Transverse colon (tissue), 4 donors: ENCODE measurements at regions not wholly inside any gene's neighbourhood (a gene's known extent, or its start where the extent isn't known, plus 50 kb on each side); places are given as distances from the start of the nearest gene placed in this dataset.
A peak's percentile ranks its signal among the peaks of the same experiment; 100 is the strongest.
"Not testable (repeated sequence)": the region's sequence is repeated elsewhere in the genome, so short reads cannot be mapped to it uniquely, and the experiment has no call there.

Experiments
- DNase-seq: peaks from one replicate; pipeline ENCODE4 v3.0.0-alpha.2; 2019
- H3K27ac ChIP-seq, 4 donors: fragments of 200-600 bp; sonication (generic); 2 replicates each; pipeline ENCODE4 v1.5.1; 2016 to 2018; ENCODE audit warnings: inconsistent platforms in 4 of 4
- H3K27me3 ChIP-seq: fragments of 200-600 bp; sonication (generic); 2 replicates; pipeline ENCODE4 v1.5.1; 2017; ENCODE audit warnings: inconsistent platforms
- H3K36me3 ChIP-seq, 4 donors: fragments of 200-600 bp; sonication (generic); 2 replicates each; pipeline ENCODE4 v1.5.1; 2017 to 2019; ENCODE audit warnings: inconsistent platforms in 4 of 4
- H3K4me1 ChIP-seq, 4 donors: fragments of 200-600 bp; sonication (generic); 2 replicates each; pipeline ENCODE4 v1.5.1; 2017 to 2020; ENCODE audit warnings: inconsistent platforms in 4 of 4
- H3K4me3 ChIP-seq, 4 donors: fragments of 200-600 bp; sonication (generic); 1 replicate in 1 of 4; 2 replicates in 3 of 4; pipeline versions ENCODE4 v1.5.1 to v1.6.1; 2017 to 2019; ENCODE audit warnings: inconsistent platforms in 4 of 4
- H3K9me3 ChIP-seq, 2 donors: fragments of 200-600 bp; sonication (generic); 2 replicates each; pipeline ENCODE4 v1.5.1; 2017 to 2019; ENCODE audit warnings: inconsistent platforms in 2 of 2
- CTCF ChIP-seq, 5 experiments: fragments of 200-600 bp in 3 of 5; fragments of 450-650 bp in 2 of 5; sonication (generic) in 3 of 5; IDR thresholded peaks; 1 replicate in 2 of 5; 2 replicates in 3 of 5; pipeline ENCODE4 v1.5.1; 2016 to 2017; ENCODE audit warnings: antibody characterized with exemption in 5 of 5, inconsistent platforms in 3 of 5, mild to moderate bottlenecking in 2 of 5, moderate library complexity in 1 of 5
- EP300 ChIP-seq: sonication (generic); formaldehyde crosslinking; IDR thresholded peaks from one replicate; pipeline ENCODE4 v1.6.1; 2017; ENCODE audit warnings: antibody characterized with exemption, low read depth
- POLR2A ChIP-seq: fragments of 450-650 bp; IDR thresholded peaks from one replicate; pipeline ENCODE4 v1.6.1; 2016; ENCODE audit warnings: antibody characterized with exemption, mild to moderate bottlenecking, moderate library complexity
- POLR2AphosphoS5 ChIP-seq, 3 donors: sonication (generic); formaldehyde crosslinking; IDR thresholded peaks; one replicate each; pipeline ENCODE4 v1.6.1; 2016; ENCODE audit warnings: antibody characterized with exemption in 3 of 3
- WGBS, 2 donors: methylation state at CpG; one replicate each; pipeline ENCODE4 v1.1.5; 2018; ENCODE audit warnings: low coverage in 1 of 2; 5-methylcytosine and 5-hydroxymethylcytosine counted together
- in situ Hi-C, 4 donors: fragments of 200-750 bp; cut with MboI; loops; one replicate each; pipeline versions ENCODE4 v1.15.0 to v1.15.1; 2017; ENCODE audit warnings: low sequenced_read_pairs in 3 of 4, low pct_ligation_motif_present in 1 of 4, low pct_unique_long_range_greater_than_20kb in 1 of 4
- intact Hi-C: fragments of 100-400 bp; cut with DNase I; formaldehyde crosslinking; loops from one replicate; pipeline ENCODE4 v1.15.1; 2023; ENCODE audit warnings: low total_unique reads

GRCh38 chr6:3529232-3529631 is 72.4 kb upstream of the SLC22A23 start:
- in situ Hi-C loops (no loop called here), intact Hi-C loops (no loop called here)
- H3K9me3 ChIP-seq = no peaks in the 10 kb centered on the region
- no peak overlapping the region for H3K4me3 ChIP-seq
- no peaks in the 10 kb centered on the region for H3K27me3 ChIP-seq
- no peaks in the 10 kb centered on the region for H3K36me3 ChIP-seq
- TF ChIP-seq POLR2A (no peak), CTCF (IDR thresholded peaks at IDR 0.05) (no peak), POLR2AphosphoS5 (IDR thresholded peaks at IDR 0.05) (no peak), EP300 (no peak)
- peaks cover 0 to 5% (median 0%) of the 10 kb centered on the region in 4 donors for H3K4me1 ChIP-seq
- 84 to 89% methylated on average over 7 of the region's 7 CpGs for WGBS, 2 donors
- H3K27ac ChIP-seq = no peak overlapping the region
- no peak for DNase-seq

DNA sequence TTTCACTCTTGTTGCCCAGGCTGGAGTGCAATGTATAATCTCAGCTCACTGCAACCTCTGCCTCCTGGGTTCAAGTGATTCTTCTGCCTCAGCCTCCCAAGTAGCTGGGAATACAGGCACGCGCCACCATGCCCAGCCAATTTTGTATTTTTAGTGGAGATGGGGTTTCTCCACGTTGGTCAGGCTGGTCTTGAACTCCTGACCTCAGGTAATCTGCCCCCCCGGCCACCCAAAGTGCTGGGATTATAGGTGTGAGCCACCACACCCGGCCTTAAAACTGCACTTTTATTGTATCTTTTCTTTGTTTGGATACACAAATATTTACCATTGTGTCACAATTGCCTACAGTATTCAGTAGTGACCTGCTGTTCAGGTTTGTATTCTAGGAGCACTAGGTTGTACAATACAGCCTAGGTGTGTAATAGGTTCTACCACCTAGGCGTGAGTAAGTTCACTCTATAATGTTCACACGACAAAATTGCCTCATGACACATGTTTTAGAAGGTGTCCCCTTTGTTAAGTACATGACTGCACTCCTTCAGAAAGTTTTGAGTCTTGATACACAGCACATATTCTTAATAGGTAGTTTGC is 71.3 kb upstream of the SLC22A23 start:
- H3K4me1 ChIP-seq, intact Hi-C loops, in situ Hi-C loops, H3K4me3 ChIP-seq, H3K36me3 ChIP-seq, H3K9me3 ChIP-seq, H3K27me3 ChIP-seq: not testable (repeated sequence)
- H3K27ac ChIP-seq = peak overlapping the region in 3 of 4 donors; percentile 28 to 53 (median 46)
- 58 to 73% methylated on average over 2 to 7 of the region's 7 CpGs for WGBS, 2 donors
- peak in 2 of 3 donors; percentile 8 to 13 for TF ChIP-seq POLR2AphosphoS5 (IDR thresholded peaks at IDR 0.05)
- DNase-seq = peak; percentile 46

- no peaks in the 10 kb centered on the region for H3K36me3 ChIP-seq
- no peaks in the 10 kb centered on the region for H3K27me3 ChIP-seq
- DNase-seq = no peak
- H3K4me1 ChIP-seq = peaks cover 0 to 9% (median 3%) of the 10 kb centered on the region in 4 donors
- TF ChIP-seq EP300 (no peak), POLR2A (no peak), POLR2AphosphoS5 (IDR thresholded peaks at IDR 0.05) (no peak), CTCF (IDR thresholded peaks at IDR 0.05) (no peak)
- peak overlapping the region in 1 of 4 donors; percentile 40 for H3K27ac ChIP-seq
- H3K9me3 ChIP-seq = no peaks in the 10 kb centered on the region
- in situ Hi-C loops = no loop called here
- H3K4me3 ChIP-seq = no peak overlapping the region
- WGBS, 2 donors = 42 to 43% methylated on average over 4 of the region's 4 CpGs
- intact Hi-C loops = no loop called here
These were observed 70.8 kb upstream of the SLC22A23 start for GRCh38 chr6:3527651-3527977.

DNA sequence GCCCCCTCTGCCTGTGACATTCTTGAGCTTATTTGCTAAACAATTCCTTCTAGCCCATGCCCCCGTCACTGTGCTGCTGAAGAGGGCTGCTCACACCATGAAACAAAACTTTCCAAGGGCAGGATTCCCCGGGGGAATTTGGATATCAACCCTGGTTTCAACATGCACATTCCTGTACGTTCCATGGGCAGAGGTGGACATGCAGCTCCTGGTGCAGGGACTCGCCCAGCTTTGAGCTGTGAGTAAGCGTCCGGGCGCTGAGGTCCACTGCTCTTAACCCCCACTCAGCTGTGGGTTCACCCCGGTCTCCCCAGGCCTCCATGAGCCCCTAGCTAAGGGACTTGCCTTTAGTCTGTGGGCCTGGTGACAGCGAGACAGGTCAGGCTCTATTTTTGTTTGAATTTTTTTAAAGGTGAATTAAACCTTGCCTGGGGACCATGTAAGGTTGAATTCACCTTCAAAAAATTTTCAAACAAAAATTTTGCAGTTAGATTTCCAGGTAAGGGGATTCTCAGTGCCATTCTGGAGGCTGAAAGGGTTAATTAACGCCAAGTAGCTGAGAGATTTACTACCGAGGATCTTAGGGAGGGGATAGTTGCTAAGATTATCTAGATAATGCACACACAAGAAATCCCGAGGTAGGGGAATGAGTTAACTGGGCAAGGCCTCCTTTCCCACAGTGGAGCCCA is 70.3 kb upstream of the SLC22A23 start:
- Histone ChIP-seq H3K27me3 (no peaks in the 10 kb centered on the region), H3K4me1 (peaks cover 0 to 9% (median 3%) of the 10 kb centered on the region in 4 donors), H3K4me3 (no peak overlapping the region), H3K9me3 (no peaks in the 10 kb centered on the region), H3K36me3 (no peaks in the 10 kb centered on the region), H3K27ac (no peak overlapping the region)
- TF ChIP-seq POLR2A (no peak), EP300 (no peak), POLR2AphosphoS5 (IDR thresholded peaks at IDR 0.05) (no peak), CTCF (IDR thresholded peaks at IDR 0.05) (no peak)
- no peak for DNase-seq
- whole genome bisulfite sequencing, 2 donors = 41 to 70% methylated on average over 4 to 12 of the region's 12 CpGs
- intact Hi-C loops (no loop called here), in situ Hi-C loops (no loop called here)
